Endothelial cell of umbilical vein (primary cell): ENCODE measurements at regions not wholly inside any gene's neighbourhood (a gene's known extent, or its start where the extent isn't known, plus 50 kb on each side); places are given as distances from the start of the nearest gene placed in this dataset.

Source experiments
- EZH2 ChIP-seq: IDR thresholded peaks from 2 replicates; pipeline ENCODE4 v1.6.1; 2012; ENCODE audit warnings: borderline replicate concordance, low read depth, mild to moderate bottlenecking, moderate library complexity, low read length, inconsistent platforms; ENCODE audit not compliant: severe bottlenecking
- FOS ChIP-seq: IDR thresholded peaks from 2 replicates; pipeline ENCODE4 v1.6.1; 2011; ENCODE audit warnings: mild to moderate bottlenecking, low read length, moderate library complexity, borderline replicate concordance; ENCODE audit not compliant: insufficient read depth
- JUN ChIP-seq: IDR thresholded peaks from 2 replicates; pipeline ENCODE4 v1.6.1; 2011; ENCODE audit warnings: borderline replicate concordance, low read depth; ENCODE audit not compliant: insufficient read length, insufficient read depth
- MYC ChIP-seq: IDR thresholded peaks from one replicate; pipeline ENCODE4 v1.6.1; 2011; ENCODE audit warnings: mild to moderate bottlenecking, low read depth, low read length
- POLR2A ChIP-seq: IDR thresholded peaks from 2 replicates; pipeline ENCODE4 v1.6.1; 2012; ENCODE audit warnings: low read depth, mild to moderate bottlenecking, control low read depth, low read length
- POLR2AphosphoS5 ChIP-seq: IDR thresholded peaks from 2 replicates; pipeline ENCODE4 v1.6.1; 2012; ENCODE audit warnings: low read depth, mild to moderate bottlenecking, control low read depth, low read length, moderate library complexity; ENCODE audit not compliant: insufficient read depth
- TF ChIP-seq, protein P1 (sequence below), 2 donors: IDR thresholded peaks; 1 replicate in 1 of 2; 2 replicates in 1 of 2; pipeline ENCODE4 v1.5.1; 2011; ENCODE audit warnings: low read length in 2 of 2, mild to moderate bottlenecking in 2 of 2, moderate library complexity in 2 of 2, control low read depth in 1 of 2, inconsistent platforms in 1 of 2, low read depth in 1 of 2; ENCODE audit not compliant: insufficient read depth in 1 of 2; ENCODE audit errors: extremely low read depth in 1 of 2
- TF ChIP-seq, protein P2 (sequence below): IDR thresholded peaks from 2 replicates; pipeline ENCODE4 v1.6.1; 2011; ENCODE audit not compliant: insufficient read depth, insufficient read length

DNA sequence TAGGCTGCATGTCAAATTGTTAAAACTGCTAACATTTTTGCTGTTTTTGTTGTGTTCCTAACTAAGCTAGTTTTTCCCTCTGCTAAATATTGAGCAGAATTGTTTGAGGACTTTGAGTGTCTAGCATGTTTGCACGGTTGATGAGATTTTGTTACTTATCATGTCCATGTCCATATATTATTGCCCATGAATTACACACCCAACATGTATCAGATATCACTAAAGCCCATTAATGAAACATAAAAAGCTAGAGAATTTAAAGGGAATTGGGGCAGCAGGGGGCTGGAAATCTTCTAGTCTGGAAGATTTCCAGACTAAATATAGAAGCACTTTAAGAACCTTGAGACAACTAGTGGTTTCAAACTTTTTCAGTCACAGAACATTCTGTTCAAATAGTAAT lies 197.7 kb downstream of the SNX10 start:
- TF ChIP-seq EZH2, result no peak
- no peak for TF ChIP-seq POLR2AphosphoS5
- TF ChIP-seq POLR2A, result no peak
- TF ChIP-seq, protein P1, sequence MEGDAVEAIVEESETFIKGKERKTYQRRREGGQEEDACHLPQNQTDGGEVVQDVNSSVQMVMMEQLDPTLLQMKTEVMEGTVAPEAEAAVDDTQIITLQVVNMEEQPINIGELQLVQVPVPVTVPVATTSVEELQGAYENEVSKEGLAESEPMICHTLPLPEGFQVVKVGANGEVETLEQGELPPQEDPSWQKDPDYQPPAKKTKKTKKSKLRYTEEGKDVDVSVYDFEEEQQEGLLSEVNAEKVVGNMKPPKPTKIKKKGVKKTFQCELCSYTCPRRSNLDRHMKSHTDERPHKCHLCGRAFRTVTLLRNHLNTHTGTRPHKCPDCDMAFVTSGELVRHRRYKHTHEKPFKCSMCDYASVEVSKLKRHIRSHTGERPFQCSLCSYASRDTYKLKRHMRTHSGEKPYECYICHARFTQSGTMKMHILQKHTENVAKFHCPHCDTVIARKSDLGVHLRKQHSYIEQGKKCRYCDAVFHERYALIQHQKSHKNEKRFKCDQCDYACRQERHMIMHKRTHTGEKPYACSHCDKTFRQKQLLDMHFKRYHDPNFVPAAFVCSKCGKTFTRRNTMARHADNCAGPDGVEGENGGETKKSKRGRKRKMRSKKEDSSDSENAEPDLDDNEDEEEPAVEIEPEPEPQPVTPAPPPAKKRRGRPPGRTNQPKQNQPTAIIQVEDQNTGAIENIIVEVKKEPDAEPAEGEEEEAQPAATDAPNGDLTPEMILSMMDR (IDR thresholded peaks at IDR 0.05; ENCODE audit: extremely low read depth in 1 of 2, insufficient read depth in 1 of 2, low read depth in 1 of 2, low read length in 2 of 2), result no peak
- TF ChIP-seq FOS, result no peak
- no peak for TF ChIP-seq MYC
- TF ChIP-seq JUN, result no peak
- TF ChIP-seq, protein P2, sequence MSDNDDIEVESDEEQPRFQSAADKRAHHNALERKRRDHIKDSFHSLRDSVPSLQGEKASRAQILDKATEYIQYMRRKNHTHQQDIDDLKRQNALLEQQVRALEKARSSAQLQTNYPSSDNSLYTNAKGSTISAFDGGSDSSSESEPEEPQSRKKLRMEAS, result no peak
